Activated CD8-positive, alpha-beta memory T cell treated with anti-CD3 and anti-CD28 coated beads for 4 hours (primary cell): ENCODE measurements at regions not wholly inside any gene's neighbourhood (a gene's known extent, or its start where the extent isn't known, plus 50 kb on each side); places are given as distances from the start of the nearest gene placed in this dataset.

Experiments
- DNase-seq, 2 donors: peaks; one replicate each; pipeline ENCODE4 v3.0.0-alpha.2; 2020; ENCODE audit warnings: low read depth in 2 of 2

GRCh38 chr22:48960980-48961660 is 866.6 kb downstream of the BRD1 start:
- DNase-seq = no peak

- DNase-seq = no peak
Observed at GRCh38 chr22:48960576-48960975, 867.1 kb downstream of the BRD1 start.

DNA sequence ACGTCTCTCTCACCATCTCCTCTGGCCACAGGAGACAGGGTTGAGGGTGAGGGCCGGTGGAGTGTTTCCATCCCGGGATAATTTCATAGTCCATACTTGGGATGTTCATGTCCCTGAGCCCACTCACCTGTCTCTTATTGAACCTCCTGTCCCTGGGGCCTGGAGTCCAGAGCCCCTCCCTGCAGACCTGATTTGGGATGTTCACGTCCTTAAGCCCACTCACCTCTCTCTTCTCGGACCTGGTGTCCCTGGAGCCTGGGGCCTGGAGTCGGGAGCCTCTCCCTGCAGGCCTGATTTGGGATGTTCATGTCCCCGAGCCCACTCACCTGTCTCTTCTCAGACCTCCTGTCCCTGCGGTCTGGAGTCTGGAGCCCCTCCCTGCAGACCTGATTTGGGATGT is 868.2 kb downstream of the BRD1 start:
- DNase-seq = no peak

DNA sequence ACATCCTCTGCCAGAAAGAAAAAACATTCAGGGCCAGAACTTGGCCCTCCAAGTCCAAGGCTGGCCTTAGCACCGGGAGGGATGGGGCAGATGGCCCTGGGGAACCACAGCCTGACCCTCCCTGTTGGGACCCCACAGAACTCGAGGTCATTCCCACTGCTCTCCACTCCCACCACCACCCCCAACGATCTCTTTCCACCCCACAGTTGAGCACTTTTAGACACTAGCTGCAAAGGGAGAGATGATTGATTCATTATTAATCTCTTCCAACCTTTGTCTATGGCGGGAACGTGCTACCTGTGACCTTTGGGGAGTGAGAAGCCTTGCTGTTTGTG is 869.7 kb downstream of the BRD1 start:
- DNase-seq = no peak

- no peak for DNase-seq
Observed at GRCh38 chr22:48957311-48957986, 870.2 kb downstream of the BRD1 start.

- DNase-seq = no peak
Observed at GRCh38 chr22:48955351-48956311, 872.0 kb downstream of the BRD1 start.

DNA sequence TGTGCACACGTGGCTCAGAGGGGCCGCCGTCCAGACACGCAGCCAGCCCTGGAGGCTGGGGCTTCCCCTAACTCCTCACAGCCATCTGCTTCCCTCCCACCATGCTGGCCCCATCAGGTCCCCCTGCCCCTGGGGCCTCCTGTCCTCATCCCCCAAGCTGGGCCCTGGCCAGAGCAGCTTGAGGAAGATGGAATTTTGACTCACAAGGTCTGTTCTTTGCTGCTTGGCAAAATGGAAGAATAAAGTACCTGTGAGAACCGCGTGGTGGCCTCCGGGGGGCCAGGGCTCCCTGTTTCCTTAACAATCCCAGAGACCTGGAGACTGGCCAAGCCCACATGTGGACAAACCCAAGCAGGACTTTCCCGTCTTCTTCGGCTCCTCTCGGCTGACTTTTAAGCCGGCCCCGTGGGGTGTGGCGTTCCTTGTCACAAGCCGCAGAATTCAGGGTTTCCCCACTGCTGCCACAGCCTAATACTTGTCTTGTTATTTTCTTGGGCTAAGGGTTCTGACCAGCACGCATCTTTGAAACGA is 872.8 kb downstream of the BRD1 start:
- DNase-seq = no peak

DNA sequence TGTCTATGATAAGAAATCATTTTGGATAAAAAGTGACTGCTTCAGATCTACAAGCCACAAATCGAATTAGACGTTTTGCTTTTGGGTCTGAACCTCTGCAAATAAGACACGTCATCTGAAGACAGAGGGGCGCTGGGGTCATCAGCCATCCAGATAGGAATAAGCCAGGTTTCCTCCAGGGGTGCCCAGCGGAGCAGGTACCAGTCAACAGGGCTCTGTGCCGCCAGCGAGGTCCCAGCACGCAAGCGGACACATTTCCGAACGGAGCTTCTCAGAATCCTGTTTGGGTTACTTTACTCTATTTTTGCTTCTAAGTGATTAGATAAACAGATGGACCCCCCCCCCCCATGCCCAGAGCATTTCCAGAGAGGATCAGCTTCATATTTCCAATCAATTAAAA is 873.8 kb downstream of the BRD1 start:
- no peak for DNase-seq

DNA sequence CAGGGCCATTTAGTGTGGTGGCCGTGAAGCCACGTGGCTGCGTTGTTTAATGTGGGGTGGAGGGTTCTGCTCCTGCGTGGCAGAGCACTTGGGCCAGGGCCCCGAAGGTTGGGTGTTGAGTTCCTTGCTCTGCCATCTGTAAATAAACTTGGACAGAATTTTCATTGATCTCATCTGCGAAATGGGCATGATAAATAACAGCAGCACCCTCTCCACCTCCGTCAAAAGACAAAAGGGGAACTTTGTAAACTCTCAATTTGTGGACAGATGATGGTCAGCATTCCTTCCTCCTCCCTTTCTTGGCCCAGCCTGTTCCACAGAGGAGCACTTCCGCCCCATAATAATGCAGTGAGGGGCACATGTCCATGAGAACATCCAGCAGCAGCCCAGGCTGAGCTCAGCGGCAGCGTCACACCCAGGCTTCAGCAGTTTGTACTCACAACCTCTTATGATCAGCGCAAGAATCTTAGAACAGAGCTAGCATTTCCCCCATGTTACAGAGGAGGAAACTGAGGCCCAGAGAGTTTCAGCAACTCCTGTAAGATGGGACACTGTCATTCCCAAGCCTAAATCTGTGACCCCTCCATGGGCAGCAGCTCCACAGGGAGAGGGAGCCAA is 874.5 kb downstream of the BRD1 start:
- DNase-seq = no peak

- DNase-seq = no peak
Observed at GRCh38 chr22:48952256-48953102, 875.2 kb downstream of the BRD1 start.

GRCh38 chr22:48951836-48952235 is 875.8 kb downstream of the BRD1 start:
- DNase-seq = no peak

GRCh38 chr22:48950151-48950915 is 877.3 kb downstream of the BRD1 start:
- DNase-seq = no peak

GRCh38 chr22:48949375-48950149 is 878.1 kb downstream of the BRD1 start:
- DNase-seq = no peak

GRCh38 chr22:48948575-48949170 is 879.0 kb downstream of the BRD1 start:
- DNase-seq = no peak

DNA sequence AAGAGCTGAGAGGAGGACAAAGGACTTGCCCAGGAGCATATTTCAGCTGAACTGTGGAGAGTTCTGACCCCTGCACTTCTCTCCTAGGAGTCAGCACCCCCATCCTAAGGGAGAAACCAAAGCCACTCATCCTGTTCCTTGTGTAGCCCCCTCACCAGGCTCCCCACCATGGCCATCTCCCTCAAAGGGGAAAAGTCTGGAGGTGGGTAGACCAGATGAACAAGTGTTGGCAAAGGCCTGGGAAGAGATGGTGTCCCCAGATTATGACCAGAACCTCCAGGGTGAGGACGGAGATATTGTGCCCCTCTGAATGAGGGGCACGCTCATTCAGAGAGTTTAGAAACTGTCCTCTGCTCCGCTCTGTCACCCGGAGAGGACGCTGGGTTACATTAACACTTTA is 880.0 kb downstream of the BRD1 start:
- no peak for DNase-seq

- no peak for DNase-seq
Observed at GRCh38 chr22:48945621-48946458, 881.8 kb downstream of the BRD1 start.

- DNase-seq = no peak
Observed at GRCh38 chr22:48944751-48945620, 882.7 kb downstream of the BRD1 start.
